Mesendoderm (in vitro differentiated cells): ENCODE measurements at regions not wholly inside any gene's neighbourhood (a gene's known extent, or its start where the extent isn't known, plus 50 kb on each side); places are given as distances from the start of the nearest gene placed in this dataset.

Experiments
- DNase-seq: peaks from one replicate; pipeline ENCODE4 v3.0.0; 2013
- H2AK5ac ChIP-seq: 2 replicates; pipeline ENCODE4 v1.6.1; 2013; ENCODE audit warnings: low read length, inconsistent platforms
- H2BK120ac ChIP-seq: 2 replicates; pipeline ENCODE4 v1.6.1; 2013; ENCODE audit warnings: low read depth, mild to moderate bottlenecking, low read length, moderate library complexity, mixed read lengths
- H2BK15ac ChIP-seq: replicated peaks from 2 replicates; pipeline ENCODE4 v1.6.1; 2013; ENCODE audit warnings: low read depth, mild to moderate bottlenecking, moderate library complexity
- H2BK5ac ChIP-seq: 2 replicates; pipeline ENCODE4 v1.6.1; 2013; ENCODE audit warnings: low read length, inconsistent platforms
- H3K18ac ChIP-seq: 2 replicates; pipeline ENCODE4 v1.6.1; 2013; ENCODE audit warnings: mild to moderate bottlenecking, low read length, mixed read lengths
- H3K23ac ChIP-seq: one replicate; pipeline ENCODE4 v1.6.1; 2013; ENCODE audit warnings: low read length
- H3K27ac ChIP-seq: 2 replicates; pipeline ENCODE4 v1.5.1; 2013; ENCODE audit warnings: low read depth, mild to moderate bottlenecking, inconsistent platforms, low read length, moderate library complexity
- H3K27me3 ChIP-seq: 2 replicates; pipeline ENCODE4 v1.6.1; 2013; ENCODE audit warnings: low read length, control low read depth, mild to moderate bottlenecking, inconsistent platforms; ENCODE audit not compliant: insufficient read depth, poor library complexity
- H3K36me3 ChIP-seq: 2 replicates; pipeline ENCODE4 v1.6.1; 2013; ENCODE audit warnings: low read length, inconsistent platforms; ENCODE audit not compliant: control insufficient read depth, insufficient read depth
- H3K4ac ChIP-seq: one replicate; pipeline ENCODE4 v1.6.1; 2013; ENCODE audit warnings: low read depth, mild to moderate bottlenecking, low read length, moderate library complexity
- H3K4me1 ChIP-seq: 2 replicates; pipeline ENCODE4 v1.6.1; 2013; ENCODE audit warnings: low read depth, low read length, inconsistent platforms; ENCODE audit not compliant: control insufficient read depth
- H3K4me2 ChIP-seq: 2 replicates; pipeline ENCODE4 v1.6.1; 2013; ENCODE audit warnings: low read length
- H3K4me3 ChIP-seq: 2 replicates; pipeline ENCODE4 v1.5.1; 2013; ENCODE audit warnings: mild to moderate bottlenecking, low read length
- H3K56ac ChIP-seq: one replicate; pipeline ENCODE4 v1.6.1; 2013; ENCODE audit warnings: low read length
- H3K79me1 ChIP-seq: 2 replicates; pipeline ENCODE4 v1.6.1; 2013; ENCODE audit warnings: low read length, inconsistent platforms
- H3K79me2 ChIP-seq: 2 replicates; pipeline ENCODE4 v1.6.1; 2013; ENCODE audit warnings: mild to moderate bottlenecking, low read length; ENCODE audit not compliant: control insufficient read depth, insufficient read depth
- H3K9ac ChIP-seq: 2 replicates; pipeline ENCODE4 v1.6.1; 2013; ENCODE audit warnings: low read length, inconsistent platforms
- H4K5ac ChIP-seq: one replicate; pipeline ENCODE4 v1.6.1; 2013; ENCODE audit warnings: low read length
- H4K8ac ChIP-seq: one replicate; pipeline ENCODE4 v1.6.1; 2013; ENCODE audit warnings: low read depth, mild to moderate bottlenecking, control low read depth, low read length, moderate library complexity
- WGBS: extraction: QIAGEN DNeasy Blood & Tissue Kit; methylation state at CpG from one replicate; pipeline ENCODE4 v1.1.7; 2013; ENCODE audit warnings: low lambda C conversion rate, missing lambda C conversion rate; ENCODE audit not compliant: insufficient coverage; ENCODE audit errors: extremely low coverage; 5-methylcytosine and 5-hydroxymethylcytosine counted together

- Histone ChIP-seq H3K56ac (no peak overlapping the region), H3K4me2 (no peak overlapping the region), H3K36me3 (no peaks in the 10 kb centered on the region), H3K4me1 (no peaks in the 10 kb centered on the region), H3K4me3 (no peak overlapping the region), H2BK120ac (no peak overlapping the region), H3K79me1 (no peaks in the 10 kb centered on the region), H3K9ac (no peak overlapping the region), H3K27ac (no peak overlapping the region), H3K18ac (no peak overlapping the region), H3K27me3 (no peaks in the 10 kb centered on the region), H3K23ac (no peak overlapping the region), H4K5ac (no peak overlapping the region), H3K79me2 (no peaks in the 10 kb centered on the region), H3K4ac (no peak overlapping the region), H4K8ac (no peak overlapping the region), H2AK5ac (no peak overlapping the region), H2BK5ac (no peak overlapping the region), H2BK15ac (no peak overlapping the region)
- no CpG with 5 or more reads among the region's 6 CpGs for WGBS
- DNase-seq: no peak
Observed at GRCh38 chr5:167864801-167865200, 426.6 kb upstream of the WWC1 start.

- no peak overlapping the region for H4K5ac ChIP-seq
- H3K79me2 ChIP-seq: no peaks in the 10 kb centered on the region
- no peak overlapping the region for H3K4me3 ChIP-seq
- no peaks in the 10 kb centered on the region for H3K27me3 ChIP-seq
- peaks cover 3% of the 10 kb centered on the region for H3K4me1 ChIP-seq
- no peak overlapping the region for H3K23ac ChIP-seq
- H3K56ac ChIP-seq: no peak overlapping the region
- H2BK5ac ChIP-seq: no peak overlapping the region
- H3K18ac ChIP-seq: no peak overlapping the region
- no peak for DNase-seq
- no peaks in the 10 kb centered on the region for H3K36me3 ChIP-seq
- H3K9ac ChIP-seq: no peak overlapping the region
- no CpG with 5 or more reads among the region's 3 CpGs for WGBS
- H3K4ac ChIP-seq: no peak overlapping the region
- no peak overlapping the region for H2AK5ac ChIP-seq
- H4K8ac ChIP-seq: no peak overlapping the region
- no peak overlapping the region for H3K27ac ChIP-seq
- H2BK15ac ChIP-seq: no peak overlapping the region
- no peak overlapping the region for H2BK120ac ChIP-seq
- H3K4me2 ChIP-seq: no peak overlapping the region
- no peaks in the 10 kb centered on the region for H3K79me1 ChIP-seq
Observed at GRCh38 chr5:167866797-167867196, 424.6 kb upstream of the WWC1 start.

DNA sequence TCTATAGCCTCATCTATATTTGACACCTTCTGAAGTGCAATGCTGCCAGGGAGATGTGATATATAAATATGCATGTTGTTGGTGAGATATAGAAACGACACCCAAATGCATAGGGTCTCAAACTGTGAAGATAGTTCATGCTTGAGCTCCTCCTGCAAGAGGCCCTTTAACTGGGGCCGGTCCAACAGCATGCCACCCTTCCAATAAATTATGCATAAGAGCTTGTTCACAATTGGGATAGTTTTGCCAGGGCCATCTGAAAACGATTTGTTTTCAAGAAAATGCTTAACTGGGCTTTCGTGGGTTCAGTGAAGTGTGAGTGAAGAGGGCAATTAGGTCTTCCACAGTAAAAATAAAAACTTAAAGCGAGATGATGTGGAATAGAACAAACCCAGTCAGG lies 424.2 kb upstream of the WWC1 start:
- H3K4me3 ChIP-seq: no peak overlapping the region
- no peak for DNase-seq
- no peak overlapping the region for H3K4ac ChIP-seq
- H3K56ac ChIP-seq: no peak overlapping the region
- H3K23ac ChIP-seq: no peak overlapping the region
- no CpG with 5 or more reads among the region's 5 CpGs for WGBS
- H3K4me2 ChIP-seq: no peak overlapping the region
- H3K27ac ChIP-seq: no peak overlapping the region
- H3K79me2 ChIP-seq: no peaks in the 10 kb centered on the region
- no peak overlapping the region for H3K9ac ChIP-seq
- H2AK5ac ChIP-seq: no peak overlapping the region
- no peak overlapping the region for H2BK5ac ChIP-seq
- H3K4me1 ChIP-seq: peaks cover 3% of the 10 kb centered on the region
- no peak overlapping the region for H4K8ac ChIP-seq
- H2BK120ac ChIP-seq: no peak overlapping the region
- no peaks in the 10 kb centered on the region for H3K79me1 ChIP-seq
- no peak overlapping the region for H3K18ac ChIP-seq
- no peaks in the 10 kb centered on the region for H3K36me3 ChIP-seq
- H2BK15ac ChIP-seq: no peak overlapping the region
- H3K27me3 ChIP-seq: no peaks in the 10 kb centered on the region
- H4K5ac ChIP-seq: no peak overlapping the region

- Histone ChIP-seq H3K27ac (no peak overlapping the region), H3K18ac (no peak overlapping the region), H3K4me2 (no peak overlapping the region), H3K36me3 (no peaks in the 10 kb centered on the region), H3K27me3 (no peaks in the 10 kb centered on the region), H2BK15ac (no peak overlapping the region), H2AK5ac (no peak overlapping the region), H4K5ac (no peak overlapping the region), H2BK120ac (no peak overlapping the region), H3K79me2 (no peaks in the 10 kb centered on the region), H3K4ac (no peak overlapping the region), H3K79me1 (no peaks in the 10 kb centered on the region), H3K56ac (no peak overlapping the region), H2BK5ac (no peak overlapping the region), H3K9ac (no peak overlapping the region), H3K4me3 (no peak overlapping the region), H3K23ac (no peak overlapping the region), H4K8ac (no peak overlapping the region), H3K4me1 (peaks cover 3% of the 10 kb centered on the region)
- DNase-seq: no peak
- WGBS: no CpG with 5 or more reads among the region's 3 CpGs
Observed at GRCh38 chr5:167869125-167869524, 422.3 kb upstream of the WWC1 start.

DNA sequence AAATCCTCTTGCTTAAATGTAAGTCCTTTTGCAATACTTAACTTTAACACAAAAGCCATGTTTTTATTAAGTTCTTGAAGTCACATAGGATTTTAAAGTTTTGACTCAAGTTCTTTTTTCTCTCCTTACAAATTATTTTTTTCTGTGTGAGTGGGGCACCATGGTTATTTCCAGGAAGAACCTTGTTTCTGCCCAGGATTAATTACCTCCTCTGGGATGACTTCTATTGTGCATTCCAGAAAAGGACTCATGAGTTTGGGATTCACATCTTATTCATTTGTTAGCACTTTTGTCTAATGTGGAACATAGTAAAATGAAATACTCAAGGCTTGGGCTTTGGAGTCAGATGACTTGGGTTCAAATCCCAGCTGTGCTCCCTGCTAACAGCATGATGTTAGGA lies 421.4 kb upstream of the WWC1 start:
- Histone ChIP-seq H3K79me1 (no peaks in the 10 kb centered on the region), H3K9ac (no peak overlapping the region), H3K4ac (no peak overlapping the region), H4K5ac (no peak overlapping the region), H3K79me2 (no peaks in the 10 kb centered on the region), H3K36me3 (no peaks in the 10 kb centered on the region), H3K23ac (no peak overlapping the region), H3K27me3 (no peaks in the 10 kb centered on the region), H2BK5ac (no peak overlapping the region), H2AK5ac (no peak overlapping the region), H3K4me1 (peaks cover 3% of the 10 kb centered on the region), H2BK120ac (no peak overlapping the region), H3K4me3 (no peak overlapping the region), H2BK15ac (no peak overlapping the region), H3K18ac (no peak overlapping the region), H4K8ac (no peak overlapping the region), H3K4me2 (no peak overlapping the region), H3K27ac (no peak overlapping the region), H3K56ac (no peak overlapping the region)
- no peak for DNase-seq

DNA sequence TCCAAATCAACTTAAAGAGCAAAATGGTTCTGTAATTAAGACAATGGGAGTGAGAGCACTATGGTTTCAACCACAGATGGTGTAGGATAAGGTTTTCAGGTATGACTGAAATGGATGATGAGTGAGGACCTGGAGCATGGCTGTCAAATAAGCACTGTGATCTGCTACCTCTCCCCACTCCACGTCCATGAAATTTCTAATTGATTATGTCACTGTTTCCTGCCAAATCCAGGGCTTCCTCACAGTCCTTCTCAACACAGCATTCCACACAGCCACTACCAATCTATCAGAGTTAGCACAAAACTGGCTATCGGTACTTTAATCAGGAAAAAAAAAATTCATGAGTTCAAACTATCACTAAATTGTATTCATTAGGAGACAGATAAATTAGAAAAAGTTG lies 420.4 kb upstream of the WWC1 start:
- Histone ChIP-seq H3K4me2 (no peak overlapping the region), H3K79me1 (no peaks in the 10 kb centered on the region), H4K8ac (no peak overlapping the region), H3K27ac (no peak overlapping the region), H2BK5ac (no peak overlapping the region), H3K36me3 (no peaks in the 10 kb centered on the region), H3K4ac (no peak overlapping the region), H2BK15ac (no peak overlapping the region), H3K4me3 (no peak overlapping the region), H2BK120ac (no peak overlapping the region), H3K18ac (no peak overlapping the region), H3K27me3 (no peaks in the 10 kb centered on the region), H3K23ac (no peak overlapping the region), H3K79me2 (no peaks in the 10 kb centered on the region), H4K5ac (no peak overlapping the region), H3K4me1 (peaks cover 3% of the 10 kb centered on the region), H2AK5ac (no peak overlapping the region), H3K56ac (no peak overlapping the region), H3K9ac (no peak overlapping the region)
- WGBS: no CpG with 5 or more reads among the region's 2 CpGs
- DNase-seq: peak; percentile 85
